PFSK-1 (cell line): ENCODE measurements at regions not wholly inside any gene's neighbourhood (a gene's known extent, or its start where the extent isn't known, plus 50 kb on each side); places are given as distances from the start of the nearest gene placed in this dataset.

Source experiments
- SIN3A ChIP-seq: IDR thresholded peaks from 2 replicates; pipeline ENCODE4 v1.6.1; 2012; ENCODE audit warnings: mild to moderate bottlenecking, low read length, moderate library complexity, borderline replicate concordance; ENCODE audit not compliant: insufficient read depth
- TF ChIP-seq, protein P1 (sequence below), 2 experiments: IDR thresholded peaks; 2 replicates each; pipeline versions ENCODE4 v1.6.1 to v1.8.0; 2011 to 2012; ENCODE audit warnings: low read depth in 2 of 2, low read length in 2 of 2, control low read depth in 1 of 2, inconsistent platforms in 1 of 2, mild to moderate bottlenecking in 1 of 2, moderate library complexity in 1 of 2; ENCODE audit not compliant: insufficient read depth in 1 of 2

DNA sequence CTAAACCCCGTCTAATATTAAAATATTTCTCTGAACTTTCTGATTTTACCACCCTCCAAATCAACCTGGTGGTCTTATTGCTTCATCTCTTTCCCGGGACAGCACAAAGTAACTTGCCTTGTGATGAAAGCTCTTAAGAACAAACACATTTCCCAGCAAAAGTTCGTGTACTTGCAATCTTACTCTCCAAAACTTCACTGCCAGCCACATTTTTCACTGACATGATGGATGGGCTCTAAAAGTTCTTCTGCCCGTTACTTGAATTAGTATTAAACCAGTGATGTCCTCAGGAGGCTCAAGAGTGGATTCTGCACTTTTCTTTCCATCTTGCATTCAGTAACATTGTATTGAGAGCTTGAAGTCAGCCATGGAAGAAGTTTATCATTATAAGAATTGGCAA, 731.6 kb upstream of the GJE1 start:
- TF ChIP-seq, protein P1, sequence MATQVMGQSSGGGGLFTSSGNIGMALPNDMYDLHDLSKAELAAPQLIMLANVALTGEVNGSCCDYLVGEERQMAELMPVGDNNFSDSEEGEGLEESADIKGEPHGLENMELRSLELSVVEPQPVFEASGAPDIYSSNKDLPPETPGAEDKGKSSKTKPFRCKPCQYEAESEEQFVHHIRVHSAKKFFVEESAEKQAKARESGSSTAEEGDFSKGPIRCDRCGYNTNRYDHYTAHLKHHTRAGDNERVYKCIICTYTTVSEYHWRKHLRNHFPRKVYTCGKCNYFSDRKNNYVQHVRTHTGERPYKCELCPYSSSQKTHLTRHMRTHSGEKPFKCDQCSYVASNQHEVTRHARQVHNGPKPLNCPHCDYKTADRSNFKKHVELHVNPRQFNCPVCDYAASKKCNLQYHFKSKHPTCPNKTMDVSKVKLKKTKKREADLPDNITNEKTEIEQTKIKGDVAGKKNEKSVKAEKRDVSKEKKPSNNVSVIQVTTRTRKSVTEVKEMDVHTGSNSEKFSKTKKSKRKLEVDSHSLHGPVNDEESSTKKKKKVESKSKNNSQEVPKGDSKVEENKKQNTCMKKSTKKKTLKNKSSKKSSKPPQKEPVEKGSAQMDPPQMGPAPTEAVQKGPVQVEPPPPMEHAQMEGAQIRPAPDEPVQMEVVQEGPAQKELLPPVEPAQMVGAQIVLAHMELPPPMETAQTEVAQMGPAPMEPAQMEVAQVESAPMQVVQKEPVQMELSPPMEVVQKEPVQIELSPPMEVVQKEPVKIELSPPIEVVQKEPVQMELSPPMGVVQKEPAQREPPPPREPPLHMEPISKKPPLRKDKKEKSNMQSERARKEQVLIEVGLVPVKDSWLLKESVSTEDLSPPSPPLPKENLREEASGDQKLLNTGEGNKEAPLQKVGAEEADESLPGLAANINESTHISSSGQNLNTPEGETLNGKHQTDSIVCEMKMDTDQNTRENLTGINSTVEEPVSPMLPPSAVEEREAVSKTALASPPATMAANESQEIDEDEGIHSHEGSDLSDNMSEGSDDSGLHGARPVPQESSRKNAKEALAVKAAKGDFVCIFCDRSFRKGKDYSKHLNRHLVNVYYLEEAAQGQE (IDR thresholded peaks at IDR 0.05; ENCODE audit: insufficient read depth in 1 of 2, low read depth in 2 of 2, low read length in 2 of 2): no peak
- TF ChIP-seq SIN3A: no peak
